HCT116 (cell line): ENCODE measurements at regions not wholly inside any gene's neighbourhood (a gene's known extent, or its start where the extent isn't known, plus 50 kb on each side); places are given as distances from the start of the nearest gene placed in this dataset.

Experiments used
- ATAC-seq: fragments of 200-7000 bp; cut with Tn5 transposase; 2 replicates; pipeline ENCODE4 v1.9.1; 2020; ENCODE audit warnings: mild to moderate bottlenecking, moderate library complexity
- BruUV-seq: library from RNA; stranded (reverse); fragments of 400-500 nt; replicated peaks from 2 replicates; lab custom pipeline; 2021; lab: Mats Ljungman, UMichigan
- CTCF ChIA-PET: fragments of 300-600 bp; sonication (Branson Sonifier 250); formaldehyde crosslinking; loops from one replicate; lab custom pipeline; 2021; ENCODE audit warnings: antibody characterized with exemption; lab: Charles Lee
- POLR2A ChIA-PET: fragments of 300-600, 350-600 bp; sonication (Branson Sonifier 250); formaldehyde crosslinking; loops from one replicate; lab custom pipeline; 2021; ENCODE audit warnings: antibody characterized with exemption; lab: Charles Lee
- RAD21 ChIA-PET, 2 experiments: fragments of 300-600 bp; sonication (Branson Sonifier 250); formaldehyde crosslinking; loops; one replicate each; lab custom pipeline; 2023; ENCODE audit warnings: low total read pairs in 2 of 2; ENCODE audit not compliant: uncharacterized antibody in 2 of 2, unreplicated experiment in 2 of 2, low non-redundant PET in 1 of 2; lab: Charles Lee
- DNase-seq: peaks from one replicate; pipeline ENCODE4 v3.0.0-alpha.2; 2010; ENCODE audit warnings: low read depth, low spot score
- H2AFZ ChIP-seq: fragments of 200-600 bp; shearing (Covaris generic), sonication (generic); 2 replicates; pipeline ENCODE4 v1.6.1; 2017; ENCODE audit warnings: low read depth, mixed run types, mixed read lengths, antibody characterized with exemption, low read length; ENCODE audit not compliant: poor library complexity, severe bottlenecking
- H3K27ac ChIP-seq: 2 replicates; pipeline ENCODE4 v1.5.1; 2012; ENCODE audit warnings: low read depth, low read length
- H3K27me3 ChIP-seq: fragments of 200-600 bp; sonication (generic); 2 replicates; pipeline ENCODE4 v1.6.1; 2016; ENCODE audit warnings: mixed run types, low read length, mixed read lengths; ENCODE audit not compliant: insufficient read depth
- H3K36me3 ChIP-seq, 2 experiments: fragments of 200-500 bp in 1 of 2; fragments of 200-600 bp in 1 of 2; sonication (Bioruptor generic) in 1 of 2; sonication (generic) in 1 of 2; 2 replicates each; pipeline versions ENCODE4 v1.5.1 to v1.6.1; 2014 to 2016; ENCODE audit warnings: low read length in 2 of 2, inconsistent platforms in 1 of 2, mixed read lengths in 1 of 2, mixed run types in 1 of 2; ENCODE audit not compliant: insufficient read depth in 2 of 2, control insufficient read depth in 1 of 2
- H3K4me1 ChIP-seq, 2 experiments: fragments of 200-600 bp in 1 of 2; sonication (generic) in 1 of 2; 2 replicates each; pipeline versions ENCODE4 v1.5.1 to v1.6.1; 2012 to 2017; ENCODE audit warnings: low read length in 2 of 2, inconsistent platforms in 1 of 2, mild to moderate bottlenecking in 1 of 2, mixed read lengths in 1 of 2, mixed run types in 1 of 2, moderate library complexity in 1 of 2; ENCODE audit not compliant: insufficient read depth in 2 of 2, control insufficient read depth in 1 of 2
- H3K4me2 ChIP-seq: fragments of 200-600 bp; sonication (generic); 2 replicates; pipeline ENCODE4 v1.6.1; 2017; ENCODE audit warnings: mixed run types, low read length, mixed read lengths
- H3K4me3 ChIP-seq, 2 experiments: fragments of 200-600 bp in 1 of 2; sonication (generic) in 1 of 2; replicated peaks in 1 of 2; 2 replicates each; pipeline ENCODE4 v1.5.1; 2011 to 2016; ENCODE audit warnings: low read length in 2 of 2, control low read depth in 1 of 2, low read depth in 1 of 2, mild to moderate bottlenecking in 1 of 2, mixed read lengths in 1 of 2, mixed run types in 1 of 2
- H3K79me2 ChIP-seq: fragments of 200-600 bp; sonication (generic); 2 replicates; pipeline ENCODE4 v1.6.1; 2017; ENCODE audit warnings: mild to moderate bottlenecking, mixed run types, low read length, moderate library complexity, mixed read lengths; ENCODE audit not compliant: insufficient read depth
- H3K9ac ChIP-seq: fragments of 200-600 bp; sonication (generic); 2 replicates; pipeline ENCODE4 v1.6.1; 2016; ENCODE audit warnings: low read length, mixed read lengths
- H3K9me2 ChIP-seq: fragments of 200-600 bp; sonication (generic), shearing (Covaris generic); 2 replicates; pipeline ENCODE4 v1.6.1; 2017; ENCODE audit warnings: mixed run types, mild to moderate bottlenecking, moderate library complexity; ENCODE audit not compliant: insufficient read depth
- H3K9me3 ChIP-seq, 2 experiments: fragments of 200-500 bp in 1 of 2; fragments of 200-600 bp in 1 of 2; sonication (Bioruptor generic) in 1 of 2; sonication (generic) in 1 of 2; 2 replicates each; pipeline ENCODE4 v1.6.1; 2014 to 2017; ENCODE audit warnings: low read length in 2 of 2, mixed read lengths in 2 of 2, inconsistent platforms in 1 of 2, low read depth in 1 of 2, mild to moderate bottlenecking in 1 of 2, mixed run types in 1 of 2, moderate library complexity in 1 of 2; ENCODE audit not compliant: control insufficient read depth in 1 of 2, insufficient read depth in 1 of 2
- H4K20me1 ChIP-seq: fragments of 200-600 bp; sonication (generic), shearing (Covaris generic); 2 replicates; pipeline ENCODE4 v1.6.1; 2017; ENCODE audit warnings: mixed run types, mild to moderate bottlenecking, moderate library complexity; ENCODE audit not compliant: insufficient read depth
- CBX3 ChIP-seq: IDR thresholded peaks from 2 replicates; pipeline ENCODE4 v1.6.1; 2012; ENCODE audit warnings: low read depth
- CEBPB ChIP-seq: IDR thresholded peaks from 2 replicates; pipeline ENCODE4 v1.6.1; 2012; ENCODE audit warnings: low read depth
- ELF1 ChIP-seq: IDR thresholded peaks from 2 replicates; pipeline ENCODE4 v1.6.1; 2012; ENCODE audit warnings: low read depth, borderline replicate concordance
- EZH2 ChIP-seq: fragments of 200-600 bp; sonication (generic); IDR thresholded peaks from 2 replicates; pipeline ENCODE4 v1.6.1; 2017; ENCODE audit warnings: antibody characterized with exemption, mixed run types
- EZH2phosphoT487 ChIP-seq: fragments of 200-600 bp; IDR thresholded peaks from 2 replicates; pipeline ENCODE4 v1.6.1; 2018; ENCODE audit warnings: antibody characterized with exemption, borderline replicate concordance
- FOSL1 ChIP-seq: IDR thresholded peaks from 2 replicates; pipeline ENCODE4 v1.6.1; 2012; ENCODE audit warnings: low read depth
- MAX ChIP-seq: IDR thresholded peaks from 2 replicates; pipeline ENCODE4 v1.6.1; 2012
- RAD21 ChIP-seq: IDR thresholded peaks from 2 replicates; pipeline ENCODE4 v1.6.1; 2012; ENCODE audit warnings: low read depth, mild to moderate bottlenecking
- REST ChIP-seq: IDR thresholded peaks from 2 replicates; pipeline ENCODE4 v1.6.1; 2012; ENCODE audit warnings: low read depth
- SIN3A ChIP-seq: IDR thresholded peaks from 2 replicates; pipeline ENCODE4 v1.6.1; 2012; ENCODE audit warnings: low read depth
- SP1 ChIP-seq: IDR thresholded peaks from 2 replicates; pipeline ENCODE4 v1.6.1; 2012; ENCODE audit warnings: low read depth
- SRF ChIP-seq: IDR thresholded peaks from 2 replicates; pipeline ENCODE4 v1.6.1; 2012; ENCODE audit warnings: low read depth
- TCF7L2 ChIP-seq: IDR thresholded peaks from 2 replicates; pipeline ENCODE4 v1.7.0; 2011; ENCODE audit warnings: borderline replicate concordance, inconsistent platforms; ENCODE audit not compliant: insufficient read depth, insufficient read length; ENCODE audit errors: extremely low read depth
- YY1 ChIP-seq: IDR thresholded peaks from 2 replicates; pipeline ENCODE4 v1.6.1; 2011; ENCODE audit warnings: low read length, low read depth, moderate library complexity, mild to moderate bottlenecking; ENCODE audit not compliant: insufficient replicate concordance; ENCODE audit errors: extremely low read depth
- ZBTB33 ChIP-seq: IDR thresholded peaks from 2 replicates; pipeline ENCODE4 v1.6.1; 2011; ENCODE audit warnings: mild to moderate bottlenecking, low read length, moderate library complexity; ENCODE audit not compliant: insufficient replicate concordance; ENCODE audit errors: extremely low read depth
- ZNF274 ChIP-seq: fragments of 200-500 bp; sonication (Bioruptor generic); IDR thresholded peaks from 2 replicates; pipeline ENCODE4 v1.6.1; 2014; ENCODE audit warnings: mild to moderate bottlenecking, low read depth, low read length, inconsistent platforms
- intact Hi-C: fragments of 100-400 bp; cut with micrococcal nuclease; formaldehyde crosslinking; loops from 2 replicates; pipeline ENCODE4 v1.10.0; 2022
- TF ChIP-seq, protein P1 (sequence below), 3 experiments: fragments of 200-600 bp in 1 of 3; sonication (generic) in 1 of 3; IDR thresholded peaks in 2 of 3; conservative IDR thresholded peaks in 1 of 3; 2 replicates each; pipeline ENCODE4 v1.5.1; 2012 to 2017; ENCODE audit warnings: low read depth in 2 of 3, low read length in 2 of 3, antibody characterized with exemption in 1 of 3, borderline replicate concordance in 1 of 3, control low read depth in 1 of 3, mild to moderate bottlenecking in 1 of 3, mixed read lengths in 1 of 3, mixed run types in 1 of 3, moderate library complexity in 1 of 3; ENCODE audit not compliant: insufficient read depth in 1 of 3

DNA sequence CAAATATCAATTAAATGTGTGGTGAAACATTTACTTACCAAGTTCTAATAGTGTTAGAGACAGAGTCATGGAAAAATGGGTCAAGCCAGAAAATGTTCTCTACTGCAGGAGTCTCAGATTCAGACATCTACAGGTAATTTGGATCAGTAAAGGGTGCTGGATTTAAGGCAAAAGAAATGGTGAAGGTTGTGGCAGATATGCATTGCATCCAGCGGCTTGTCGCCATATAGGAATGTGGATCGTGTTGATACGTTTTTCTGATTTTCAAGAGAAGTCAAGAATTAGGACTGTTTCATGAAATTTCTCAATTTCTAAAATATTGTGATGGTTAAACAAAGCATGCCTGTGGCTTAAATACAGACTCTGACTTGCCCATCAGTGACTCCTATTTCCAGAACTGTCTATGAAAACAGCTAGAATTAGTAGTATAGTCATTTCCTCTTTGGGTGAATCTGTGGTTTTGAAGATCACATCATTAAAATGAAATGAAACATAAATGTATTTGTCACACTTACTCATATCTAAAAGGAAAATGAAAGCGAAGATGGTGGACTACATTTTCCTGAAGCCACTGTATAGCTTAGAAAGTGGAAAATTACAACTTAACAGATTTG lies 110.1 kb upstream of the VEGFC start:
- Histone ChIP-seq H3K79me2 (no peaks in the 10 kb centered on the region), H4K20me1 (no peaks in the 10 kb centered on the region), H2AFZ (peak overlapping the region; percentile 87), H3K4me1 (peaks cover 0 to 17% of the 10 kb centered on the region in 2 experiments; a peak in 2 of 4 replicates), H3K36me3 (no peaks in the 10 kb centered on the region), H3K27me3 (no peaks in the 10 kb centered on the region), H3K4me2 (peak overlapping the region; percentile 8; the same call in 1 of the 2 replicates), H3K9ac (no peak overlapping the region), H3K9me3 (no peaks in the 10 kb centered on the region), H3K4me3 (no peak overlapping the region), H3K9me2 (no peaks in the 10 kb centered on the region), H3K27ac (no peak overlapping the region)
- ChIA-PET RAD21 (no interaction called here), CTCF (no interaction called here), POLR2A (no interaction called here)
- no TSS peak for BruUV-seq
- ATAC-seq = no peak
- DNase-seq = no peak
- intact Hi-C loops = no loop called here
- TF ChIP-seq MAX (no peak), TCF7L2 (no peak), SIN3A (no peak), SRF (no peak), ZNF274 (no peak), FOSL1 (no peak), REST (no peak), ELF1 (no peak), RAD21 (no peak), ZBTB33 (no peak), YY1 (no peak), CBX3 (no peak), EZH2phosphoT487 (no peak), CEBPB (no peak), EZH2 (no peak), SP1 (no peak)
- TF ChIP-seq, protein P1, sequence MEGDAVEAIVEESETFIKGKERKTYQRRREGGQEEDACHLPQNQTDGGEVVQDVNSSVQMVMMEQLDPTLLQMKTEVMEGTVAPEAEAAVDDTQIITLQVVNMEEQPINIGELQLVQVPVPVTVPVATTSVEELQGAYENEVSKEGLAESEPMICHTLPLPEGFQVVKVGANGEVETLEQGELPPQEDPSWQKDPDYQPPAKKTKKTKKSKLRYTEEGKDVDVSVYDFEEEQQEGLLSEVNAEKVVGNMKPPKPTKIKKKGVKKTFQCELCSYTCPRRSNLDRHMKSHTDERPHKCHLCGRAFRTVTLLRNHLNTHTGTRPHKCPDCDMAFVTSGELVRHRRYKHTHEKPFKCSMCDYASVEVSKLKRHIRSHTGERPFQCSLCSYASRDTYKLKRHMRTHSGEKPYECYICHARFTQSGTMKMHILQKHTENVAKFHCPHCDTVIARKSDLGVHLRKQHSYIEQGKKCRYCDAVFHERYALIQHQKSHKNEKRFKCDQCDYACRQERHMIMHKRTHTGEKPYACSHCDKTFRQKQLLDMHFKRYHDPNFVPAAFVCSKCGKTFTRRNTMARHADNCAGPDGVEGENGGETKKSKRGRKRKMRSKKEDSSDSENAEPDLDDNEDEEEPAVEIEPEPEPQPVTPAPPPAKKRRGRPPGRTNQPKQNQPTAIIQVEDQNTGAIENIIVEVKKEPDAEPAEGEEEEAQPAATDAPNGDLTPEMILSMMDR (IDR thresholded peaks at IDR 0.05 in 2 of 3, conservative IDR thresholded peaks at IDR 0.05 in 1 of 3; ENCODE audit: borderline replicate concordance in 1 of 3, insufficient read depth in 1 of 3, low read depth in 2 of 3, low read length in 2 of 3) = no peak
